ENCODE measurements at regions not wholly inside any gene's neighbourhood (a gene's known extent, or its start where the extent isn't known, plus 50 kb on each side); places are given as distances from the start of the nearest gene placed in this dataset.

DNA sequence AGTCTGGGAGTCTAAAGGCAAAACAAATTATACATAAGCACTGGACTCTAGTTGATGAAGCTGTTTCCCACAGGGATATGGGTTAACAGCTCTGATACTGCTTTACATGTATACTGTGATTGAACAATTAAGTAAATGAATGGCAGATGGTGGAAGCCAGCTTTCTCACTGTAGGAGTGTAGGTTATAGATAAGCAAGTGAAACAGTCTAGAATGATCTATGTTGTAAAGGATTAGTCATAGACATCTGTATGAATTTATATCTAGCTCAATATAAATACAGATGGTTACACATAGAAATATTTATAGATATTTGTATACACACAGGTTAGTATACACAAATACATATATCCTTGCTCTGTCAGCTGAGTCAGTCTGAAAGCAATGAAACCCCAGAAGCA lies 276.1 kb downstream of the PPARGC1A start:
- no peaks in the 10 kb centered on the region for H3K9me3 ChIP-seq (ENCODE audit: insufficient read depth, low read depth, low read length)
- H3K79me2 ChIP-seq (ENCODE audit: insufficient read depth, low read length) = no peaks in the 10 kb centered on the region
- H2AFZ ChIP-seq (ENCODE audit: low read length) = no peak overlapping the region
- TF ChIP-seq, protein P1, sequence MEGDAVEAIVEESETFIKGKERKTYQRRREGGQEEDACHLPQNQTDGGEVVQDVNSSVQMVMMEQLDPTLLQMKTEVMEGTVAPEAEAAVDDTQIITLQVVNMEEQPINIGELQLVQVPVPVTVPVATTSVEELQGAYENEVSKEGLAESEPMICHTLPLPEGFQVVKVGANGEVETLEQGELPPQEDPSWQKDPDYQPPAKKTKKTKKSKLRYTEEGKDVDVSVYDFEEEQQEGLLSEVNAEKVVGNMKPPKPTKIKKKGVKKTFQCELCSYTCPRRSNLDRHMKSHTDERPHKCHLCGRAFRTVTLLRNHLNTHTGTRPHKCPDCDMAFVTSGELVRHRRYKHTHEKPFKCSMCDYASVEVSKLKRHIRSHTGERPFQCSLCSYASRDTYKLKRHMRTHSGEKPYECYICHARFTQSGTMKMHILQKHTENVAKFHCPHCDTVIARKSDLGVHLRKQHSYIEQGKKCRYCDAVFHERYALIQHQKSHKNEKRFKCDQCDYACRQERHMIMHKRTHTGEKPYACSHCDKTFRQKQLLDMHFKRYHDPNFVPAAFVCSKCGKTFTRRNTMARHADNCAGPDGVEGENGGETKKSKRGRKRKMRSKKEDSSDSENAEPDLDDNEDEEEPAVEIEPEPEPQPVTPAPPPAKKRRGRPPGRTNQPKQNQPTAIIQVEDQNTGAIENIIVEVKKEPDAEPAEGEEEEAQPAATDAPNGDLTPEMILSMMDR (conservative IDR thresholded peaks at IDR 0.05; ENCODE audit: low read length) = no peak
- no peak for TF ChIP-seq EZH2phosphoT487 (IDR thresholded peaks at IDR 0.05; ENCODE audit: borderline replicate concordance)
- H3K9me2 ChIP-seq (replicated peaks; ENCODE audit: low read depth, low read length) = no peaks in the 10 kb centered on the region
- no peak overlapping the region for H3K9ac ChIP-seq (ENCODE audit: low read depth, low read length, poor library complexity, severe bottlenecking)
- H3F3A ChIP-seq (ENCODE audit: low read depth) = no peaks in the 10 kb centered on the region
- no peaks in the 10 kb centered on the region for H3K27me3 ChIP-seq (ENCODE audit: insufficient read depth, low read length, poor library complexity, severe bottlenecking)
- no peak overlapping the region for H3K4me3 ChIP-seq (ENCODE audit: low read length, poor library complexity, severe bottlenecking)
- no peaks in the 10 kb centered on the region for H4K20me1 ChIP-seq (ENCODE audit: insufficient read depth, low read length, poor library complexity, severe bottlenecking)
- H3K36me3 ChIP-seq (ENCODE audit: insufficient read depth, low read length) = no peaks in the 10 kb centered on the region
- H3K4me2 ChIP-seq (ENCODE audit: low read depth, low read length, poor library complexity, severe bottlenecking) = no peak overlapping the region
- H3K4me1 ChIP-seq (ENCODE audit: insufficient read depth, low read length, poor library complexity, severe bottlenecking) = no peaks in the 10 kb centered on the region

DNA sequence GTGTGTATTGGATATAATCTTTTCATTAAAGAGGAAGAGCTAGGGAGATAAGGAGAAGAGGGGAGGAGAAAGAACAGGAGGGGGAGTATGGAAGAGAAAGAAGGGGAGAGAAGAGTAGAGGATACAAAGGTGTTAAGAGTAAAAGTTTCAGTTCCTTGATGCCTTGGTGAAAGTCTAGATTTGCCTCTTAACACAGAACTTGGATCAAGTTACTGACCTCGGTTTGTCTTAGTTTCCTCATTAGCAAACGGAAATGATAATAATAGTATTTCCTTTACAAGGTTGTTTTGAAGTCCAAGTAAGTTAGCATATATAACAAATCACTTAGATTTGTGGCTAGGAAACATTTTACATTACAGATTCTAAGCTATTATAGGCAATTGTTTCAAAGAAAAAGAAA lies 287.1 kb downstream of the PPARGC1A start:
- H3K4me1 ChIP-seq (ENCODE audit: insufficient read depth, low read length, poor library complexity, severe bottlenecking) = no peaks in the 10 kb centered on the region
- H3K79me2 ChIP-seq (ENCODE audit: insufficient read depth, low read length) = no peaks in the 10 kb centered on the region
- no peaks in the 10 kb centered on the region for H3K27me3 ChIP-seq (ENCODE audit: insufficient read depth, low read length, poor library complexity, severe bottlenecking)
- H3F3A ChIP-seq (ENCODE audit: low read depth) = no peaks in the 10 kb centered on the region
- H3K4me3 ChIP-seq (ENCODE audit: low read length, poor library complexity, severe bottlenecking) = no peak overlapping the region
- H3K36me3 ChIP-seq (ENCODE audit: insufficient read depth, low read length) = no peaks in the 10 kb centered on the region
- H2AFZ ChIP-seq (ENCODE audit: low read length) = no peak overlapping the region
- TF ChIP-seq EZH2phosphoT487 (IDR thresholded peaks at IDR 0.05; ENCODE audit: borderline replicate concordance) = no peak
- TF ChIP-seq, protein P1 (conservative IDR thresholded peaks at IDR 0.05; ENCODE audit: low read length) = no peak
- H3K9me3 ChIP-seq (ENCODE audit: insufficient read depth, low read depth, low read length) = no peaks in the 10 kb centered on the region
- H3K9ac ChIP-seq (ENCODE audit: low read depth, low read length, poor library complexity, severe bottlenecking) = no peak overlapping the region
- H3K4me2 ChIP-seq (ENCODE audit: low read depth, low read length, poor library complexity, severe bottlenecking) = no peak overlapping the region
- H3K9me2 ChIP-seq (replicated peaks; ENCODE audit: low read depth, low read length) = no peaks in the 10 kb centered on the region
- no peaks in the 10 kb centered on the region for H4K20me1 ChIP-seq (ENCODE audit: insufficient read depth, low read length, poor library complexity, severe bottlenecking)

DNA sequence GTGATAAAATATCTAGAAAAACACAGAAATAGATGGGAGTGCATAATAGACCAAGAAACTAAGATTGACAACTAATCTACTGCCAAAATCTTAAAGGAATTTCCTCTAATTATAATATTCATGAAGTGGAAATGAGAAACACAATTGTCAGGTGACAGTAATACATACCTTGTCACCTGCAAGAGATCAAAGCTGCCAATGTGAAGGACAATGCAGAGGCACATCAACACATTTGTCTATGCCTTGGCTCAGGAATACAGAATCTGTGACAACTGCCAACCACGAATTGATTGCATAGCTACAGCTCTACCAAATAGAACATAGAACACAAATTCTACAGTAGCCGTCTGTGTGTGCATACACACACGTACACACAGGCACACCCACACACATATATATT lies 295.7 kb downstream of the PPARGC1A start:
- Histone ChIP-seq H2AFZ (ENCODE audit: low read length) (no peak overlapping the region), H3K9me3 (ENCODE audit: insufficient read depth, low read depth, low read length) (0 out of 2 replicates have a peak, but pooled peaks cover 3% of the 10 kb centered on the region), H3K36me3 (ENCODE audit: insufficient read depth, low read length) (no peaks in the 10 kb centered on the region), H4K20me1 (ENCODE audit: insufficient read depth, low read length, poor library complexity, severe bottlenecking) (no peaks in the 10 kb centered on the region), H3K4me1 (ENCODE audit: insufficient read depth, low read length, poor library complexity, severe bottlenecking) (no peaks in the 10 kb centered on the region), H3K4me3 (ENCODE audit: low read length, poor library complexity, severe bottlenecking) (no peak overlapping the region), H3K79me2 (ENCODE audit: insufficient read depth, low read length) (no peaks in the 10 kb centered on the region), H3K4me2 (ENCODE audit: low read depth, low read length, poor library complexity, severe bottlenecking) (no peak overlapping the region), H3K9ac (ENCODE audit: low read depth, low read length, poor library complexity, severe bottlenecking) (no peak overlapping the region), H3K9me2 (replicated peaks; ENCODE audit: low read depth, low read length) (no peaks in the 10 kb centered on the region), H3F3A (ENCODE audit: low read depth) (no peaks in the 10 kb centered on the region), H3K27me3 (ENCODE audit: insufficient read depth, low read length, poor library complexity, severe bottlenecking) (no peaks in the 10 kb centered on the region)
- no peak for TF ChIP-seq EZH2phosphoT487 (IDR thresholded peaks at IDR 0.05; ENCODE audit: borderline replicate concordance)
- TF ChIP-seq, protein P1 (conservative IDR thresholded peaks at IDR 0.05; ENCODE audit: low read length) = no peak
